Hypothalamus (tissue), 51 donors: ENCODE measurements at regions not wholly inside any gene's neighbourhood (a gene's known extent, or its start where the extent isn't known, plus 50 kb on each side); places are given as distances from the start of the nearest gene placed in this dataset.
A peak's percentile ranks its signal among the peaks of the same experiment; 100 is the strongest.
"Not testable (repeated sequence)": the region's sequence is repeated elsewhere in the genome, so short reads cannot be mapped to it uniquely, and the experiment has no call there.

Experiments used
- DNase-seq, 51 donors: peaks; one replicate each; lab custom pipeline; 2025; lab: John Stamatoyannopoulos, UW

- no peak for DNase-seq
Measured at GRCh38 chr5:52255308-52255707, 532.4 kb upstream of the ITGA1 start.

- DNase-seq, result no peak
Measured at GRCh38 chr5:52262844-52263243, 524.9 kb upstream of the ITGA1 start.

GRCh38 chr5:52269401-52269800 lies 518.3 kb upstream of the ITGA1 start:
- peak in 2 of 51 donors; percentile 4 for DNase-seq

- no peak for DNase-seq
Measured at GRCh38 chr5:52269859-52270258, 517.9 kb upstream of the ITGA1 start.

- no peak for DNase-seq
Measured at GRCh38 chr5:52275639-52276038, 512.1 kb upstream of the ITGA1 start.

GRCh38 chr5:52277101-52277500 lies 510.6 kb upstream of the ITGA1 start:
- DNase-seq, result no peak

- no peak for DNase-seq
Measured at GRCh38 chr5:52282647-52283046, 505.1 kb upstream of the ITGA1 start.

- DNase-seq, result no peak
Measured at GRCh38 chr5:52283221-52283620, 504.5 kb upstream of the ITGA1 start.

GRCh38 chr5:52300703-52301372 lies 486.9 kb upstream of the ITGA1 start:
- DNase-seq, result no peak

GRCh38 chr5:52304816-52305215 lies 482.9 kb upstream of the ITGA1 start:
- not testable (repeated sequence) for DNase-seq

GRCh38 chr5:52328220-52328806 lies 459.4 kb upstream of the ITGA1 start:
- no peak for DNase-seq

GRCh38 chr5:52331725-52332124 lies 456.0 kb upstream of the ITGA1 start:
- DNase-seq, result no peak

GRCh38 chr5:52334367-52334766 lies 453.3 kb upstream of the ITGA1 start:
- no peak for DNase-seq

- no peak for DNase-seq
Measured at GRCh38 chr5:52339285-52339684, 448.4 kb upstream of the ITGA1 start.

GRCh38 chr5:52342361-52342760 lies 445.4 kb upstream of the ITGA1 start:
- no peak for DNase-seq

GRCh38 chr5:52356311-52356918 lies 431.3 kb upstream of the ITGA1 start:
- DNase-seq, result no peak

- DNase-seq, result no peak
Measured at GRCh38 chr5:52359261-52359660, 428.5 kb upstream of the ITGA1 start.

- DNase-seq, result no peak
Measured at GRCh38 chr5:52360985-52361384, 426.7 kb upstream of the ITGA1 start.

- no peak for DNase-seq
Measured at GRCh38 chr5:52374286-52374685, 413.4 kb upstream of the ITGA1 start.

GRCh38 chr5:52375969-52376368 lies 411.7 kb upstream of the ITGA1 start:
- DNase-seq, result no peak

- DNase-seq, result no peak
Measured at GRCh38 chr5:52376592-52376991, 411.1 kb upstream of the ITGA1 start.

- DNase-seq, result no peak
Measured at GRCh38 chr5:52378237-52378636, 409.5 kb upstream of the ITGA1 start.
